HEK293 (cell line): ENCODE measurements at regions not wholly inside any gene's neighbourhood (a gene's known extent, or its start where the extent isn't known, plus 50 kb on each side); places are given as distances from the start of the nearest gene placed in this dataset.

Experiments
- CTCF ChIA-PET: fragments of 350-600 bp; formaldehyde crosslinking; extraction: SDS; loops from one replicate; lab custom pipeline; 2021; ENCODE audit warnings: antibody characterized with exemption; lab: Yijun Ruan, JAX
- POLR2A ChIA-PET: fragments of 300-600 bp; formaldehyde crosslinking; extraction: SDS; loops from one replicate; lab custom pipeline; 2020; ENCODE audit warnings: antibody characterized with exemption, inconsistent platforms; lab: Yijun Ruan, JAX
- H3K27ac ChIP-seq: fragments of 200-500 bp; sonication (Bioruptor generic); 2 replicates; pipeline ENCODE4 v1.5.1; 2014; ENCODE audit warnings: low read depth, low read length, control low read depth, inconsistent platforms; ENCODE audit errors: extremely low read depth
- H3K36me3 ChIP-seq, 2 experiments: fragments of 200-500 bp in 1 of 2; sonication (Bioruptor generic) in 1 of 2; 1 replicate in 1 of 2; 2 replicates in 1 of 2; pipeline ENCODE4 v1.5.1; 2014 to 2017; ENCODE audit warnings: inconsistent platforms in 2 of 2, low read length in 2 of 2; ENCODE audit not compliant: control insufficient read depth in 2 of 2, insufficient read depth in 1 of 2
- H3K4me1 ChIP-seq: fragments of 200-500 bp; sonication (Bioruptor generic); 2 replicates; pipeline ENCODE4 v1.5.1; 2014; ENCODE audit warnings: mild to moderate bottlenecking, low read length, inconsistent platforms; ENCODE audit not compliant: control insufficient read depth, insufficient read depth
- H3K4me3 ChIP-seq: 2 replicates; pipeline ENCODE4 v1.5.1; 2011; ENCODE audit warnings: low read depth, mild to moderate bottlenecking, control low read depth, low read length, moderate library complexity
- H3K9me3 ChIP-seq: fragments of 200-500 bp; sonication (Bioruptor generic); 2 replicates; pipeline ENCODE4 v1.5.1; 2014; ENCODE audit warnings: low read depth, low read length, inconsistent platforms; ENCODE audit not compliant: control insufficient read depth, insufficient read depth
- BCL11A ChIP-seq: fragments of 450-650 bp; formaldehyde crosslinking; IDR thresholded peaks from 2 replicates; pipeline ENCODE4 v1.5.1; 2016; ENCODE audit warnings: low read depth, missing biosample characterization, missing genetic modification characterization
- EGR2 ChIP-seq: fragments of 450-650 bp; formaldehyde crosslinking; IDR thresholded peaks from 2 replicates; pipeline ENCODE4 v1.5.1; 2016; ENCODE audit warnings: low read depth, missing biosample characterization, missing genetic modification characterization
- GLI4 ChIP-seq: fragments of 450-650 bp; formaldehyde crosslinking; IDR thresholded peaks from 2 replicates; pipeline ENCODE4 v1.5.1; 2016; ENCODE audit warnings: missing biosample characterization, missing genetic modification characterization
- KLF1 ChIP-seq: fragments of 450-650 bp; formaldehyde crosslinking; IDR thresholded peaks from 2 replicates; pipeline ENCODE4 v1.5.1; 2016; ENCODE audit warnings: missing biosample characterization, missing genetic modification characterization
- KLF7 ChIP-seq: fragments of 450-650 bp; formaldehyde crosslinking; IDR thresholded peaks from 2 replicates; pipeline ENCODE4 v1.5.1; 2016; ENCODE audit warnings: missing biosample characterization, missing genetic modification characterization, borderline replicate concordance
- KLF9 ChIP-seq: fragments of 450-650 bp; formaldehyde crosslinking; IDR thresholded peaks from 2 replicates; pipeline ENCODE4 v1.5.1; 2016; ENCODE audit warnings: missing biosample characterization, missing genetic modification characterization, low read depth
- OSR2 ChIP-seq: fragments of 450-650 bp; formaldehyde crosslinking; IDR thresholded peaks from 2 replicates; pipeline ENCODE4 v1.5.1; 2016; ENCODE audit warnings: missing biosample characterization, missing genetic modification characterization
- PRDM1 ChIP-seq: fragments of 450-650 bp; formaldehyde crosslinking; IDR thresholded peaks from 2 replicates; pipeline ENCODE4; 2016; ENCODE audit warnings: missing biosample characterization, missing genetic modification characterization
- ZBTB20 ChIP-seq: fragments of 450-650 bp; formaldehyde crosslinking; IDR thresholded peaks from 2 replicates; pipeline ENCODE4 v1.5.1; 2016; ENCODE audit warnings: missing biosample characterization, missing genetic modification characterization
- ZBTB7A ChIP-seq: fragments of 450-650 bp; formaldehyde crosslinking; IDR thresholded peaks from 2 replicates; pipeline ENCODE4 v1.5.1; 2016; ENCODE audit warnings: low read depth, missing biosample characterization, missing genetic modification characterization
- ZFP3 ChIP-seq: fragments of 450-650 bp; formaldehyde crosslinking; IDR thresholded peaks from 2 replicates; pipeline ENCODE4 v1.5.1; 2016; ENCODE audit warnings: low read depth, missing biosample characterization, missing genetic modification characterization
- ZNF112 ChIP-seq: fragments of 450-650 bp; formaldehyde crosslinking; IDR thresholded peaks from 2 replicates; pipeline ENCODE4 v1.5.0; 2017; ENCODE audit warnings: missing biosample characterization, missing genetic modification characterization
- ZNF157 ChIP-seq: fragments of 450-650 bp; formaldehyde crosslinking; IDR thresholded peaks from 2 replicates; pipeline ENCODE4 v1.5.1; 2016; ENCODE audit warnings: missing biosample characterization, missing genetic modification characterization
- ZNF23 ChIP-seq: fragments of 450-650 bp; formaldehyde crosslinking; IDR thresholded peaks from 2 replicates; pipeline ENCODE4 v1.5.1; 2016; ENCODE audit warnings: missing biosample characterization, missing genetic modification characterization, borderline replicate concordance
- ZNF311 ChIP-seq: fragments of 450-650 bp; formaldehyde crosslinking; IDR thresholded peaks from 2 replicates; pipeline ENCODE4 v1.5.1; 2017; ENCODE audit warnings: missing biosample characterization, missing genetic modification characterization, borderline replicate concordance
- ZNF324 ChIP-seq: fragments of 450-650 bp; formaldehyde crosslinking; IDR thresholded peaks from 2 replicates; pipeline ENCODE4 v1.5.1; 2016; ENCODE audit warnings: missing biosample characterization, missing genetic modification characterization
- ZNF391 ChIP-seq: fragments of 450-650 bp; formaldehyde crosslinking; IDR thresholded peaks from 2 replicates; pipeline ENCODE4 v1.5.1; 2016; ENCODE audit warnings: low read depth, missing biosample characterization, missing genetic modification characterization, borderline replicate concordance
- ZNF548 ChIP-seq: fragments of 450-650 bp; formaldehyde crosslinking; IDR thresholded peaks from 2 replicates; pipeline ENCODE4 v1.5.1; 2016; ENCODE audit warnings: missing biosample characterization, missing genetic modification characterization
- ZNF558 ChIP-seq: fragments of 450-650 bp; formaldehyde crosslinking; IDR thresholded peaks from 2 replicates; pipeline ENCODE4 v1.5.1; 2016; ENCODE audit warnings: missing biosample characterization, missing genetic modification characterization
- ZXDB ChIP-seq: fragments of 450-650 bp; formaldehyde crosslinking; IDR thresholded peaks from 2 replicates; pipeline ENCODE4 v1.5.1; 2016; ENCODE audit warnings: missing biosample characterization, missing genetic modification characterization
- TF ChIP-seq, protein P1 (sequence below): fragments of 450-650 bp; formaldehyde crosslinking; IDR thresholded peaks from 2 replicates; pipeline ENCODE4 v1.5.1; 2016; ENCODE audit warnings: missing biosample characterization, missing genetic modification characterization
- TF ChIP-seq, protein P2 (sequence below): fragments of 450-650 bp; formaldehyde crosslinking; IDR thresholded peaks from 2 replicates; pipeline ENCODE4 v1.5.1; 2016; ENCODE audit warnings: missing biosample characterization, missing genetic modification characterization
- TF ChIP-seq, protein P3 (sequence below): fragments of 450-650 bp; formaldehyde crosslinking; IDR thresholded peaks from 2 replicates; pipeline ENCODE4; 2016; ENCODE audit warnings: missing biosample characterization, missing genetic modification characterization
- TF ChIP-seq, protein P4 (sequence below): fragments of 450-650 bp; formaldehyde crosslinking; IDR thresholded peaks from 2 replicates; pipeline ENCODE4 v1.5.1; 2016; ENCODE audit warnings: missing biosample characterization, missing genetic modification characterization
- TF ChIP-seq, protein P5 (sequence below): fragments of 450-650 bp; formaldehyde crosslinking; IDR thresholded peaks from 2 replicates; pipeline ENCODE4 v1.5.1; 2016; ENCODE audit warnings: missing biosample characterization, missing genetic modification characterization
- TF ChIP-seq, protein P6 (sequence below): fragments of 450-650 bp; formaldehyde crosslinking; IDR thresholded peaks from 2 replicates; pipeline ENCODE4 v1.5.1; 2016; ENCODE audit warnings: missing biosample characterization, missing genetic modification characterization, low read depth
- TF ChIP-seq, protein P7 (sequence below): fragments of 450-650 bp; formaldehyde crosslinking; IDR thresholded peaks from 2 replicates; pipeline ENCODE4 v1.5.1; 2016; ENCODE audit warnings: missing biosample characterization, missing genetic modification characterization

DNA sequence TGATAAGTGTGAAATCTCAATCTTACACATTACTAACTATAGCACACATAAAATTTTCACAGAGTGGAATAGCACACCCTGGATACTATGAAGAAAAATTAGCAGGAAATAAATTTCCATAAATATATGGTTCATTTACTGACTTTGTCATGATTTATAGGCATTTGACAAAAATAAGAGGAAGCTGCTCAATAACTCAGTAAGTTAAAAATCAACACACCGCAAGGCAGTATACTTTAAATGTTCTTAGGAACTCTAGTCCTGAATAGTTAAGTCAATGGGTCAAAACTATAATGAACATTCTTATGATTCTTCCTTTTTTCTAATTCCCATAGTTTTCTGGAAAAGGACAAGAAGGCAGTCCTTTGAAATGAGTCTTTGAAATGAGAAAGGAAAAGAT lies 1557.8 kb upstream of the RAG2 start:
- CTCF ChIA-PET: interaction anchor here (0.6 kb wide), 1 partner anchor 59 kb away, joined by 3 read pairs; no protein-coding TSS in a partner anchor
- no peak overlapping the region for H3K27ac ChIP-seq
- H3K4me1 ChIP-seq: no peaks in the 10 kb centered on the region
- POLR2A ChIA-PET: no interaction called here
- H3K9me3 ChIP-seq: no peaks in the 10 kb centered on the region
- no peak overlapping the region for H3K4me3 ChIP-seq
- no peak for TF ChIP-seq ZNF23
- TF ChIP-seq ZNF391 (tag by site-specific recombination): no peak
- TF ChIP-seq, protein P1, sequence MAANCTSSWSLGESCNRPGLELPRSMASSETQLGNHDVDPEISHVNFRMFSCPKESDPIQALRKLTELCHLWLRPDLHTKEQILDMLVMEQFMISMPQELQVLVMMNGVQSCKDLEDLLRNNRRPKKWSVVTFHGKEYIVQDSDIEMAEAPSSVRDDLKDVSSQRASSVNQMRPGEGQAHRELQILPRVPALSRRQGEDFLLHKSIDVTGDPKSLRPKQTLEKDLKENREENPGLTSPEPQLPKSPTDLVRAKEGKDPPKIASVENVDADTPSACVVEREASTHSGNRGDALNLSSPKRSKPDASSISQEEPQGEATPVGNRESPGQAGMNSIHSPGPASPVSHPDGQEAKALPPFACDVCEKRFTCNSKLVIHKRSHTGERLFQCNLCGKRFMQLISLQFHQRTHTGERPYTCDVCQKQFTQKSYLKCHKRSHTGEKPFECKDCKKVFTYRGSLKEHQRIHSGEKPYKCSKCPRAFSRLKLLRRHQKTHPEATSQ (tag by site-specific recombination): no peak
- TF ChIP-seq ZNF157 (tag by site-specific recombination): no peak
- no peak for TF ChIP-seq OSR2 (tag by site-specific recombination)
- TF ChIP-seq ZFP3: no peak
- TF ChIP-seq, protein P2, sequence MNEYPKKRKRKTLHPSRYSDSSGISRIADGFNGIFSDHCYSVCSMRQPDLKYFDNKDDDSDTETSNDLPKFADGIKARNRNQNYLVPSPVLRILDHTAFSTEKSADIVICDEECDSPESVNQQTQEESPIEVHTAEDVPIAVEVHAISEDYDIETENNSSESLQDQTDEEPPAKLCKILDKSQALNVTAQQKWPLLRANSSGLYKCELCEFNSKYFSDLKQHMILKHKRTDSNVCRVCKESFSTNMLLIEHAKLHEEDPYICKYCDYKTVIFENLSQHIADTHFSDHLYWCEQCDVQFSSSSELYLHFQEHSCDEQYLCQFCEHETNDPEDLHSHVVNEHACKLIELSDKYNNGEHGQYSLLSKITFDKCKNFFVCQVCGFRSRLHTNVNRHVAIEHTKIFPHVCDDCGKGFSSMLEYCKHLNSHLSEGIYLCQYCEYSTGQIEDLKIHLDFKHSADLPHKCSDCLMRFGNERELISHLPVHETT (tag by site-specific recombination): no peak
- no peak for TF ChIP-seq KLF1 (tag by site-specific recombination)
- no peak for TF ChIP-seq ZNF311 (tag by site-specific recombination)
- TF ChIP-seq ZNF548 (tag by site-specific recombination): no peak
- TF ChIP-seq, protein P3, sequence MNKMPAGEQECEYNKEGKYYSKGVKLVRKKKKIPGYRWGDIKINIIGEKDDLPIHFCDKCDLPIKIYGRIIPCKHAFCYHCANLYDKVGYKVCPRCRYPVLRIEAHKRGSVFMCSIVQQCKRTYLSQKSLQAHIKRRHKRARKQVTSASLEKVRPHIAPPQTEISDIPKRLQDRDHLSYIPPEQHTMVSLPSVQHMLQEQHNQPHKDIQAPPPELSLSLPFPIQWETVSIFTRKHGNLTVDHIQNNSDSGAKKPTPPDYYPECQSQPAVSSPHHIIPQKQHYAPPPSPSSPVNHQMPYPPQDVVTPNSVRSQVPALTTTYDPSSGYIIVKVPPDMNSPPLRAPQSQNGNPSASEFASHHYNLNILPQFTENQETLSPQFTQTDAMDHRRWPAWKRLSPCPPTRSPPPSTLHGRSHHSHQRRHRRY: no peak
- TF ChIP-seq ZNF558 (tag by site-specific recombination): no peak
- TF ChIP-seq ZBTB7A (tag by site-specific recombination): no peak
- TF ChIP-seq ZNF324 (tag by site-specific recombination): no peak
- TF ChIP-seq ZXDB: no peak
- TF ChIP-seq, protein P4, sequence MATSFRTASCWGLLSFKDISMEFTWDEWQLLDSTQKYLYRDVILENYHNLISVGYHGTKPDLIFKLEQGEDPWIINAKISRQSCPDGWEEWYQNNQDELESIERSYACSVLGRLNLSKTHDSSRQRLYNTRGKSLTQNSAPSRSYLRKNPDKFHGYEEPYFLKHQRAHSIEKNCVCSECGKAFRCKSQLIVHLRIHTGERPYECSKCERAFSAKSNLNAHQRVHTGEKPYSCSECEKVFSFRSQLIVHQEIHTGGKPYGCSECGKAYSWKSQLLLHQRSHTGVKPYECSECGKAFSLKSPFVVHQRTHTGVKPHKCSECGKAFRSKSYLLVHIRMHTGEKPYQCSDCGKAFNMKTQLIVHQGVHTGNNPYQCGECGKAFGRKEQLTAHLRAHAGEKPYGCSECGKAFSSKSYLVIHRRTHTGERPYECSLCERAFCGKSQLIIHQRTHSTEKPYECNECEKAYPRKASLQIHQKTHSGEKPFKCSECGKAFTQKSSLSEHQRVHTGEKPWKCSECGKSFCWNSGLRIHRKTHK (tag by site-specific recombination): no peak
- TF ChIP-seq GLI4: no peak
- no peaks in the 10 kb centered on the region for H3K36me3 ChIP-seq

DNA sequence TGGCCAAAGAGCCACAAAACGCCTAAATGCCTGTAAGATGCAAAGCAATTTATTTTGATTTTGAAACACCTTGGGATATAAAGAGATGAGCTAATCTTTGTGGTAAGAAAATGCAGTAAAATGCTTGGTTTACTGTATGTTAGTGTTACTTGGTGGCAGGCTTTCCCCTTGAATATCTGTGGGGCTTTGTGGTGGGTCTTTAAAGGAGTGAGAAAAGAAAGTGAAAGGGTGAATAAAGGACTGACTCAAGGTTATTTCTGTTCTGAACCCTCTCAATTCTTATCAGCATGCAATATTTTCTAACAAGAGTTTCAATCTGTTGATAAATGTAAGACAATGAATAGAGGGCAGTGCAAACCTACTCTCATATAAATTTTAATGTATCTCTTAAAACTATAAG lies 1555.9 kb upstream of the RAG2 start:
- H3K36me3 ChIP-seq: no peaks in the 10 kb centered on the region
- H3K9me3 ChIP-seq: no peaks in the 10 kb centered on the region
- H3K4me1 ChIP-seq: no peaks in the 10 kb centered on the region
- no peak overlapping the region for H3K4me3 ChIP-seq
- no peak overlapping the region for H3K27ac ChIP-seq
- ChIA-PET CTCF (no interaction called here), POLR2A (no interaction called here)
- TF ChIP-seq BCL11A (tag by site-specific recombination) (no peak), ZNF112 (tag by site-specific recombination) (no peak), KLF9 (tag by site-specific recombination) (no peak), ZBTB20 (tag by site-specific recombination) (no peak), PRDM1 (tag by site-specific recombination) (no peak), EGR2 (tag by site-specific recombination) (no peak), KLF7 (tag by site-specific recombination) (no peak)
- TF ChIP-seq, protein P5, sequence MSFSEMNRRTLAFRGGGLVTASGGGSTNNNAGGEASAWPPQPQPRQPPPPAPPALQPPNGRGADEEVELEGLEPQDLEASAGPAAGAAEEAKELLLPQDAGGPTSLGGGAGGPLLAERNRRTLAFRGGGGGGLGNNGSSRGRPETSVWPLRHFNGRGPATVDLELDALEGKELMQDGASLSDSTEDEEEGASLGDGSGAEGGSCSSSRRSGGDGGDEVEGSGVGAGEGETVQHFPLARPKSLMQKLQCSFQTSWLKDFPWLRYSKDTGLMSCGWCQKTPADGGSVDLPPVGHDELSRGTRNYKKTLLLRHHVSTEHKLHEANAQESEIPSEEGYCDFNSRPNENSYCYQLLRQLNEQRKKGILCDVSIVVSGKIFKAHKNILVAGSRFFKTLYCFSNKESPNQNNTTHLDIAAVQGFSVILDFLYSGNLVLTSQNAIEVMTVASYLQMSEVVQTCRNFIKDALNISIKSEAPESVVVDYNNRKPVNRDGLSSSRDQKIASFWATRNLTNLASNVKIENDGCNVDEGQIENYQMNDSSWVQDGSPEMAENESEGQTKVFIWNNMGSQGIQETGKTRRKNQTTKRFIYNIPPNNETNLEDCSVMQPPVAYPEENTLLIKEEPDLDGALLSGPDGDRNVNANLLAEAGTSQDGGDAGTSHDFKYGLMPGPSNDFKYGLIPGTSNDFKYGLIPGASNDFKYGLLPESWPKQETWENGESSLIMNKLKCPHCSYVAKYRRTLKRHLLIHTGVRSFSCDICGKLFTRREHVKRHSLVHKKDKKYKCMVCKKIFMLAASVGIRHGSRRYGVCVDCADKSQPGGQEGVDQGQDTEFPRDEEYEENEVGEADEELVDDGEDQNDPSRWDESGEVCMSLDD (tag by site-specific recombination): no peak
- TF ChIP-seq, protein P6, sequence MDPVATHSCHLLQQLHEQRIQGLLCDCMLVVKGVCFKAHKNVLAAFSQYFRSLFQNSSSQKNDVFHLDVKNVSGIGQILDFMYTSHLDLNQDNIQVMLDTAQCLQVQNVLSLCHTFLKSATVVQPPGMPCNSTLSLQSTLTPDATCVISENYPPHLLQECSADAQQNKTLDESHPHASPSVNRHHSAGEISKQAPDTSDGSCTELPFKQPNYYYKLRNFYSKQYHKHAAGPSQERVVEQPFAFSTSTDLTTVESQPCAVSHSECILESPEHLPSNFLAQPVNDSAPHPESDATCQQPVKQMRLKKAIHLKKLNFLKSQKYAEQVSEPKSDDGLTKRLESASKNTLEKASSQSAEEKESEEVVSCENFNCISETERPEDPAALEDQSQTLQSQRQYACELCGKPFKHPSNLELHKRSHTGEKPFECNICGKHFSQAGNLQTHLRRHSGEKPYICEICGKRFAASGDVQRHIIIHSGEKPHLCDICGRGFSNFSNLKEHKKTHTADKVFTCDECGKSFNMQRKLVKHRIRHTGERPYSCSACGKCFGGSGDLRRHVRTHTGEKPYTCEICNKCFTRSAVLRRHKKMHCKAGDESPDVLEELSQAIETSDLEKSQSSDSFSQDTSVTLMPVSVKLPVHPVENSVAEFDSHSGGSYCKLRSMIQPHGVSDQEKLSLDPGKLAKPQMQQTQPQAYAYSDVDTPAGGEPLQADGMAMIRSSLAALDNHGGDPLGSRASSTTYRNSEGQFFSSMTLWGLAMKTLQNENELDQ (tag by site-specific recombination): no peak
- TF ChIP-seq, protein P7, sequence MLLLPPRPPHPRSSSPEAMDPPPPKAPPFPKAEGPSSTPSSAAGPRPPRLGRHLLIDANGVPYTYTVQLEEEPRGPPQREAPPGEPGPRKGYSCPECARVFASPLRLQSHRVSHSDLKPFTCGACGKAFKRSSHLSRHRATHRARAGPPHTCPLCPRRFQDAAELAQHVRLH (tag by site-specific recombination): no peak
